Activated B cell treated with CpG ODN at 0.5 μM for 24 hours (primary cell): ENCODE measurements at regions not wholly inside any gene's neighbourhood (a gene's known extent, or its start where the extent isn't known, plus 50 kb on each side); places are given as distances from the start of the nearest gene placed in this dataset.
"Not testable (repeated sequence)": the region's sequence is repeated elsewhere in the genome, so short reads cannot be mapped to it uniquely, and the experiment has no call there.

Experiments
- ATAC-seq: fragments of 200-7000 bp; cut with Tn5 transposase; one replicate; pipeline ENCODE4 v1.10.0; 2021; ENCODE audit warnings: low read depth, mild to moderate bottlenecking, moderate library complexity
- CTCF ChIA-PET: fragments of 350-600 bp; sonication (Branson Sonifier 250); formaldehyde crosslinking; loops from one replicate; lab custom pipeline; 2021; ENCODE audit warnings: antibody characterized with exemption; lab: Charles Lee
- POLR2A ChIA-PET: fragments of 350-600 bp; sonication (Branson Sonifier 250); formaldehyde crosslinking; loops from one replicate; lab custom pipeline; 2021; ENCODE audit warnings: antibody characterized with exemption; lab: Charles Lee
- DNase-seq: peaks from one replicate; pipeline ENCODE4 v3.0.0; 2022
- H3K27ac Mint-ChIP-seq: one replicate; pipeline ENCODE4 v1.8.0; 2020; ENCODE audit warnings: mixed read lengths
- H3K27me3 Mint-ChIP-seq: one replicate; pipeline ENCODE4 v1.8.0; 2021; ENCODE audit warnings: mixed read lengths
- H3K36me3 Mint-ChIP-seq: one replicate; pipeline ENCODE4 v1.8.0; 2021; ENCODE audit warnings: low read depth, mixed read lengths
- H3K4me1 Mint-ChIP-seq: one replicate; pipeline ENCODE4 v1.8.0; 2021; ENCODE audit warnings: mixed read lengths
- H3K4me3 Mint-ChIP-seq: one replicate; pipeline ENCODE4 v1.8.0; 2020; ENCODE audit warnings: mild to moderate bottlenecking, mixed read lengths
- H3K9me3 Mint-ChIP-seq: one replicate; pipeline ENCODE4 v1.8.0; 2020; ENCODE audit warnings: mixed read lengths
- CTCF ChIP-seq: fragments of 200-600 bp; IDR thresholded peaks from one replicate; pipeline ENCODE4 v1.8.0; 2022; ENCODE audit warnings: antibody characterized with exemption, mild to moderate bottlenecking
- intact Hi-C: fragments of 100-400 bp; cut with micrococcal nuclease; formaldehyde crosslinking; loops from one replicate; pipeline ENCODE4 v1.15.1; 2024

GRCh38 chr4:85180533-85180932, 214.0 kb upstream of the WDFY3 start:
- Mint-ChIP-seq H3K4me1 (peaks cover 4% of the 10 kb centered on the region), H3K27ac (no peak overlapping the region), H3K9me3 (no peaks in the 10 kb centered on the region), H3K27me3 (no peaks in the 10 kb centered on the region), H3K36me3 (no peaks in the 10 kb centered on the region), H3K4me3 (no peak overlapping the region)
- POLR2A ChIA-PET, result no interaction called here
- DNase-seq (no peak), ATAC-seq (peak; percentile 40)
- no peak for TF ChIP-seq CTCF
- intact Hi-C loops, result no loop called here
- CTCF ChIA-PET, result no interaction called here

GRCh38 chr4:85187106-85187505, 220.6 kb upstream of the WDFY3 start:
- peaks cover 4% of the 10 kb centered on the region for H3K27me3 Mint-ChIP-seq
- H3K27ac Mint-ChIP-seq, result no peak overlapping the region
- no peaks in the 10 kb centered on the region for H3K9me3 Mint-ChIP-seq
- CTCF ChIA-PET, result no interaction called here
- POLR2A ChIA-PET, result no interaction called here
- no peak for TF ChIP-seq CTCF
- no peaks in the 10 kb centered on the region for H3K4me1 Mint-ChIP-seq
- no peak for ATAC-seq
- H3K4me3 Mint-ChIP-seq, result no peak overlapping the region
- no peaks in the 10 kb centered on the region for H3K36me3 Mint-ChIP-seq
- intact Hi-C loops, result no loop called here
- DNase-seq, result no peak

- H3K27me3 Mint-ChIP-seq, POLR2A ChIA-PET, ATAC-seq, H3K4me1 Mint-ChIP-seq, CTCF ChIA-PET, H3K27ac Mint-ChIP-seq, intact Hi-C loops, DNase-seq, H3K36me3 Mint-ChIP-seq, H3K4me3 Mint-ChIP-seq: not testable (repeated sequence)
- H3K9me3 Mint-ChIP-seq, result peaks cover 17% of the 10 kb centered on the region
Observed at GRCh38 chr4:85196015-85196414, 229.5 kb upstream of the WDFY3 start.

GRCh38 chr4:85200106-85200505, 233.6 kb upstream of the WDFY3 start:
- ChIA-PET POLR2A (no interaction called here), CTCF (no interaction called here)
- Mint-ChIP-seq H3K27me3 (peaks cover 6% of the 10 kb centered on the region), H3K9me3 (peaks cover 21% of the 10 kb centered on the region), H3K36me3 (no peaks in the 10 kb centered on the region), H3K4me1 (no peaks in the 10 kb centered on the region), H3K4me3 (no peak overlapping the region), H3K27ac (no peak overlapping the region)
- no peak for TF ChIP-seq CTCF
- intact Hi-C loops, result no loop called here
- ATAC-seq (no peak), DNase-seq (no peak)

- TF ChIP-seq CTCF, result no peak
- Mint-ChIP-seq H3K4me3 (no peak overlapping the region), H3K36me3 (no peaks in the 10 kb centered on the region), H3K27ac (no peak overlapping the region), H3K9me3 (peaks cover 21% of the 10 kb centered on the region), H3K4me1 (no peaks in the 10 kb centered on the region), H3K27me3 (no peaks in the 10 kb centered on the region)
- intact Hi-C loops, result no loop called here
- no peak for DNase-seq
- no peak for ATAC-seq
- ChIA-PET POLR2A (no interaction called here), CTCF (no interaction called here)
Observed at GRCh38 chr4:85209161-85209560, 242.7 kb upstream of the WDFY3 start.

- Mint-ChIP-seq H3K9me3 (peaks cover 18% of the 10 kb centered on the region), H3K4me3 (no peak overlapping the region), H3K36me3 (no peaks in the 10 kb centered on the region), H3K27ac (no peak overlapping the region), H3K4me1 (no peaks in the 10 kb centered on the region), H3K27me3 (peaks cover under 1% of the 10 kb centered on the region)
- no peak for DNase-seq
- CTCF ChIA-PET, result no interaction called here
- no peak for TF ChIP-seq CTCF
- intact Hi-C loops, result no loop called here
- ATAC-seq, result no peak
- POLR2A ChIA-PET, result no interaction called here
Observed at GRCh38 chr4:85210353-85210752, 243.9 kb upstream of the WDFY3 start.

GRCh38 chr4:85216571-85216970, 250.1 kb upstream of the WDFY3 start:
- POLR2A ChIA-PET, ATAC-seq, H3K27ac Mint-ChIP-seq, H3K4me3 Mint-ChIP-seq, intact Hi-C loops, H3K4me1 Mint-ChIP-seq, H3K27me3 Mint-ChIP-seq, DNase-seq, CTCF ChIA-PET, H3K36me3 Mint-ChIP-seq: not testable (repeated sequence)
- peaks cover 28% of the 10 kb centered on the region for H3K9me3 Mint-ChIP-seq
